Bronchial epithelial cell (primary cell): ENCODE measurements at regions not wholly inside any gene's neighbourhood (a gene's known extent, or its start where the extent isn't known, plus 50 kb on each side); places are given as distances from the start of the nearest gene placed in this dataset.

Source experiments
- DNase-seq: peaks from one replicate; pipeline ENCODE4 v3.0.0-alpha.2; 2010; ENCODE audit warnings: low read depth
- FAIRE-seq: peaks from 2 replicates; lab custom pipeline; 2011; peaks lifted over from hg19 to GRCh38; lab: Jason Lieb, UNC
- H3K27me3 ChIP-seq: 2 replicates; pipeline ENCODE4 v1.5.1; 2011; ENCODE audit warnings: low read length; ENCODE audit not compliant: control insufficient read depth, insufficient read depth
- H3K36me3 ChIP-seq: 2 replicates; pipeline ENCODE4 v1.5.1; 2011; ENCODE audit warnings: low read length; ENCODE audit not compliant: control insufficient read depth, insufficient read depth
- H3K4me3 ChIP-seq: 2 replicates; pipeline ENCODE4 v1.5.1; 2011; ENCODE audit warnings: mild to moderate bottlenecking, low read depth, low read length, control low read depth
- TF ChIP-seq, protein P1 (sequence below): IDR thresholded peaks from 2 replicates; pipeline ENCODE4 v1.5.1; 2011; ENCODE audit warnings: mild to moderate bottlenecking, moderate library complexity, low read length, control low read depth, inconsistent platforms; ENCODE audit not compliant: insufficient read depth, severe bottlenecking

DNA sequence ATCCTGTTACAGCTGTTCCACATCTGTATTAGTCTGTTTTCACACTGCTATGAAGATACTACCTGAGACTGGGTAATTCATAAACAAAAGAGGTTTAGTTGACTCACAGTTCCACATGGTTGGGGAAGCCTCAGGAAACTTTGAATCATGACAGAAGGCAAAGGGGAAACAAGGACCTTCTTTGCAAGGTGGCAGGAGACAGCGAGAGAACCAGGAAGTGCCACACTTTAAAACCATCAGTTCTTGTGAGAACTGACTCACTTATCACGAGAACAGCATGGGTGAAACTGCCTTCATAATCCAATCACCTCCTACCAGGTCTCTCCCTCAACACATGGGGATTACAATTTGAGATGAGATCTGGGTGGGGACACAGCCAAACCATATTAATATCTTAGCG is 110.3 kb upstream of the TRABD2B start:
- no peaks in the 10 kb centered on the region for H3K36me3 ChIP-seq
- TF ChIP-seq, protein P1, sequence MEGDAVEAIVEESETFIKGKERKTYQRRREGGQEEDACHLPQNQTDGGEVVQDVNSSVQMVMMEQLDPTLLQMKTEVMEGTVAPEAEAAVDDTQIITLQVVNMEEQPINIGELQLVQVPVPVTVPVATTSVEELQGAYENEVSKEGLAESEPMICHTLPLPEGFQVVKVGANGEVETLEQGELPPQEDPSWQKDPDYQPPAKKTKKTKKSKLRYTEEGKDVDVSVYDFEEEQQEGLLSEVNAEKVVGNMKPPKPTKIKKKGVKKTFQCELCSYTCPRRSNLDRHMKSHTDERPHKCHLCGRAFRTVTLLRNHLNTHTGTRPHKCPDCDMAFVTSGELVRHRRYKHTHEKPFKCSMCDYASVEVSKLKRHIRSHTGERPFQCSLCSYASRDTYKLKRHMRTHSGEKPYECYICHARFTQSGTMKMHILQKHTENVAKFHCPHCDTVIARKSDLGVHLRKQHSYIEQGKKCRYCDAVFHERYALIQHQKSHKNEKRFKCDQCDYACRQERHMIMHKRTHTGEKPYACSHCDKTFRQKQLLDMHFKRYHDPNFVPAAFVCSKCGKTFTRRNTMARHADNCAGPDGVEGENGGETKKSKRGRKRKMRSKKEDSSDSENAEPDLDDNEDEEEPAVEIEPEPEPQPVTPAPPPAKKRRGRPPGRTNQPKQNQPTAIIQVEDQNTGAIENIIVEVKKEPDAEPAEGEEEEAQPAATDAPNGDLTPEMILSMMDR, result no peak
- DNase-seq, result peak; percentile 13
- no peaks in the 10 kb centered on the region for H3K27me3 ChIP-seq
- no peak overlapping the region for H3K4me3 ChIP-seq
- no peak for FAIRE-seq

DNA sequence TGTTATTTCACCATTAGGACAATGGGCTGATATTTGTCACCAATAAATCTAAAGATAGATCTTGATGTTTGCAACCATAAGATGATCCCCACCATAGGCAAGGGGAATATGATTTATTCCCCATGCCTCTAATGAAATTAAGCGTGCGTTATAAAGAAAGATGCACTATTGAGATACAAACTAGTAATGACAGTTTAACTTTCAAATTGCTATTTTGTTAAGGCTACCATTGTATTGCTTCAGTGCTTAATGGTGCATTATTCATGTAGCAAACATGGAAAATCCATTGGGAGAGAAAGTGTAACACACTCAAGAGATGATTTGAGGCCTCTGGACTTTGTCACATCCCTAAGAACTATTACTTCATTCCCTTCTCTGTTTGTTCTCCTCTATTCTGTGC is 108.9 kb upstream of the TRABD2B start:
- Histone ChIP-seq H3K4me3 (no peak overlapping the region), H3K27me3 (no peaks in the 10 kb centered on the region), H3K36me3 (no peaks in the 10 kb centered on the region)
- TF ChIP-seq, protein P1, result no peak
- FAIRE-seq (no peak), DNase-seq (no peak)

DNA sequence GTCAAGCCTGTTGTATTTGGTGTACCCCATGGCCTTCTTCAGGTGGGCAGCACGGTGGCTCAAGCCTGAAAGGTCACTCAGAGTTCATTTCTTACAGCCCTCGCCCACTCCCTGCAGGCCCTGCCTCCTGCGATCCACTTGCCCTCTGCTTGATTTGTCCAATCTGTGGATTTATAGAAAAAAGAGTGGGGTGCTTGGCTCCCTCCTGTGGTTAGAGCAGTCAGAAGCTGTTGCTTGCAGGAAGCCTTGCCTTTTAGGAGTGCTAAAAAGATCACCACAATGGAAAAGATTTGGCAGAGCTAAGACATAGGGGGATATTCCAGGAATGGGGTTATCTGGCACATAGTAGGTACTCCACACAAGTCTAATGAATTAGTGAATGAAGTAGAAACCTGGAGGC is 108.0 kb upstream of the TRABD2B start:
- FAIRE-seq (no peak), DNase-seq (peak; percentile 5)
- Histone ChIP-seq H3K36me3 (no peaks in the 10 kb centered on the region), H3K4me3 (no peak overlapping the region), H3K27me3 (no peaks in the 10 kb centered on the region)
- TF ChIP-seq, protein P1, result no peak

DNA sequence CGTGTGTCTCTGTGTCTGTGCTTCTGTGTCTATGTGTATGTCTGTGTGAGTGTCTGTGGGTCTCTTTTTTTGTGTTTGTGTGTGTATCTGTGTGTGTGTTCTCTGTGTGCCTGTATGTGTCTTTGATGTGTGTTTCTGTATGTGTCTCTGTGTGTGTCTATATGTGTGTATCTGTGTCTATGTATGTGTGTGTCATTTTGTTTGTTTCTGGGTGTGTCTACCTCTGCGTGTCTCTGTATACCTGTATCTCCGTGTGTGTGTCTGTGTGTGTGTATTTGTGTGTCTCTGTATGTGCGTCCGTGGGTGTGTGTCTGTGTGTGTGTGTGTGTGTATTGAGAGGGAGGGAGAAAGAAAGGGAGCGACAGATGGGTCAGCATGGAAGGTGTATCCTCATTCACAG is 106.3 kb upstream of the TRABD2B start:
- TF ChIP-seq, protein P1, result no peak
- no peaks in the 10 kb centered on the region for H3K36me3 ChIP-seq
- DNase-seq, result no peak
- H3K27me3 ChIP-seq, result no peaks in the 10 kb centered on the region
- no peak overlapping the region for H3K4me3 ChIP-seq
- FAIRE-seq, result no peak

DNA sequence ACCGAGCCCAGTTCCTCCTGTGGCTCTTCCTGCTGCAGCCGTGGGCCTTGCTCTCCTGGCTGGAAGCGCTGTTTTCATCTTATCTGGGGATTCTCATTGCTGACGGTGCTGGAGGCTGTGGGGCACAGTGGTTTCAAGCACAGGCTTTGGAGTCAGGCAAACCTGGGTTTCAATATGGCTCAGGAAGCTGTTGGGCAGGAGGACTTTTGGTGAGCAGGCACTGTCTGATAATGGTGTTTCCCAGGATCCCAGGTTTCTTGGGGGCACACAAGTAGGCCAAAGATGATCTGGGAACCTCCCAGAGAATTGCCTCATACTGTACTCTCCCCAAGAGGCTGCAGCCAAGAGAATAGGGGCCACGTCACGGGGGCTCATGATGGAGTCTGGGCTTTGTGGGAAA is 105.6 kb upstream of the TRABD2B start:
- DNase-seq, result no peak
- H3K4me3 ChIP-seq, result no peak overlapping the region
- H3K27me3 ChIP-seq, result no peaks in the 10 kb centered on the region
- no peak for FAIRE-seq
- TF ChIP-seq, protein P1, result no peak
- H3K36me3 ChIP-seq, result no peaks in the 10 kb centered on the region

DNA sequence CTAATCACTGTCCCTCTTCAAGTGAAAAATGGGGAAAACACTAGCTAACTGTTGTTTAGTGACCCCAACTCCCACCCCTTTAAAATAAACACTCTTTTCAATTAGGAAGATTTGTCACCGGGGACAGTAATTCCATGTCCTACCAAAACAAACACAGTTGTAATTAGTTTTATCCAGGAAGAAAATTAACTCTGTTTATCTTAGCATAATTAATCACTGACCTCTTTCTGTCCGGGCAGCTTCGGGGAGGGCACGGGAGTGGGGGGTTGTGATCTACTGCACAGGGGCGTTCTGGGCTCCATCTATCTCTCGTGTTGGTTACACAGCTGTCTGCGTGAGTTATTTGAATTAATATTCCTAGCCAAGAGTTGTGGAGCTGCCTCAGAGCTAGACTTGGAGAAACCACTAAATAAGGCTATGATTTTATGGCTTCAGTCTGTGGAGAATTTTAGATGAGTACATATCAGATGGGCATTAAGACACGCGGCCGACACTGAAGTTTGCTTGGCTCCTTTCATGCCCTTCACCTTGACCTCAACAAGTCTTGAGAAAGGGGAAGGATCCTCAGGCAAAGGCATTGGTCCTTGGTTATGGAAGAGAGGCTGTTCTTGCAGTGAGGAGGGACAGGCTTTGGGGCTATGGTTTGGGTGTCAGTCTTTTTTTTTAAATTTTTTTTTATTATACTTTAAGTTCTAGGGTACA is 102.0 kb upstream of the TRABD2B start:
- Histone ChIP-seq H3K27me3 (no peaks in the 10 kb centered on the region), H3K36me3 (no peaks in the 10 kb centered on the region), H3K4me3 (no peak overlapping the region)
- DNase-seq, result no peak
- TF ChIP-seq, protein P1, result no peak
- FAIRE-seq, result no peak
